Sigmoid colon (tissue), 6 donors: ENCODE measurements at regions not wholly inside any gene's neighbourhood (a gene's known extent, or its start where the extent isn't known, plus 50 kb on each side); places are given as distances from the start of the nearest gene placed in this dataset.
"Not testable (repeated sequence)": the region's sequence is repeated elsewhere in the genome, so short reads cannot be mapped to it uniquely, and the experiment has no call there.

Source experiments
- DNase-seq: peaks from one replicate; pipeline ENCODE4 v3.0.0-alpha.2; 2019
- H3K27ac ChIP-seq, 4 donors: fragments of 200-600 bp; sonication (generic); one replicate each; pipeline ENCODE4 v1.5.1; 2016 to 2019; ENCODE audit warnings: mild to moderate bottlenecking in 1 of 4
- H3K27me3 ChIP-seq, 3 donors: fragments of 200-600 bp; sonication (generic); one replicate each; pipeline ENCODE4 v1.5.1; 2019; ENCODE audit warnings: mild to moderate bottlenecking in 1 of 3
- H3K36me3 ChIP-seq, 4 donors: fragments of 200-600 bp; sonication (generic); one replicate each; pipeline ENCODE4 v1.5.1; 2016 to 2019
- H3K4me1 ChIP-seq, 4 donors: fragments of 200-600 bp; sonication (generic); one replicate each; pipeline ENCODE4 v1.5.1; 2017 to 2019
- H3K4me3 ChIP-seq, 4 donors: fragments of 200-600 bp; sonication (generic); one replicate each; pipeline ENCODE4 v1.5.1; 2017 to 2019; ENCODE audit warnings: mild to moderate bottlenecking in 2 of 4, moderate library complexity in 1 of 4
- H3K9me3 ChIP-seq, 4 donors: fragments of 200-600 bp in 3 of 4; sonication (generic) in 3 of 4; one replicate each; pipeline versions ENCODE4 v1.5.1 to v1.6.1; 2013 to 2019
- CTCF ChIP-seq, 4 experiments: fragments of 450-650 bp in 3 of 4; fragments of 200-600 bp in 1 of 4; IDR thresholded peaks; one replicate each; pipeline ENCODE4 v1.5.1; 2016 to 2019; ENCODE audit warnings: antibody characterized with exemption in 4 of 4, mild to moderate bottlenecking in 3 of 4, moderate library complexity in 2 of 4
- EP300 ChIP-seq, 4 donors: sonication (generic); formaldehyde crosslinking; IDR thresholded peaks; one replicate each; pipeline ENCODE4 v1.6.1; 2017; ENCODE audit warnings: antibody characterized with exemption in 4 of 4
- POLR2A ChIP-seq, 2 donors: fragments of 450-650 bp; IDR thresholded peaks; one replicate each; pipeline ENCODE4 v1.6.1; 2016; ENCODE audit warnings: antibody characterized with exemption in 2 of 2, mild to moderate bottlenecking in 2 of 2, moderate library complexity in 2 of 2
- POLR2AphosphoS5 ChIP-seq, 4 donors: sonication (generic); formaldehyde crosslinking; IDR thresholded peaks; one replicate each; pipeline ENCODE4 v1.6.1; 2017; ENCODE audit warnings: antibody characterized with exemption in 4 of 4
- WGBS, 2 donors: extraction: QIAGEN DNeasy Blood & Tissue Kit; methylation state at CpG; one replicate each; pipeline ENCODE4 v1.1.7; 2013; 5-methylcytosine and 5-hydroxymethylcytosine counted together
- intact Hi-C: fragments of 100-400 bp; cut with DNase I; formaldehyde crosslinking; loops from one replicate; pipeline ENCODE4 v1.15.1; 2023
- donor health status: healthy with polysubstance abuse.
- donor health status: healthy.

- Histone ChIP-seq H3K4me1 (no peaks in the 10 kb centered on the region), H3K27ac (no peak overlapping the region), H3K36me3 (no peaks in the 10 kb centered on the region), H3K4me3 (no peak overlapping the region), H3K27me3 (no peaks in the 10 kb centered on the region), H3K9me3 (peaks cover 3 to 12% (median 4%) of the 10 kb centered on the region in 4 donors)
- no peak for DNase-seq
- intact Hi-C loops: no loop called here
- TF ChIP-seq CTCF (IDR thresholded peaks at IDR 0.05) (no peak), POLR2AphosphoS5 (IDR thresholded peaks at IDR 0.05) (no peak)
- 19 to 21% methylated on average over 1 of the region's 1 CpG for WGBS, 2 donors
Observed at GRCh38 chr7:149707448-149707886, 65.9 kb downstream of the ZNF467 start.

GRCh38 chr7:149706398-149706797, 67.0 kb downstream of the ZNF467 start:
- H3K27ac ChIP-seq: no peak overlapping the region
- TF ChIP-seq EP300 (IDR thresholded peaks at IDR 0.05): no peak
- no peak for TF ChIP-seq POLR2A (IDR thresholded peaks at IDR 0.05)
- TF ChIP-seq CTCF (IDR thresholded peaks at IDR 0.05): no peak
- no peak for TF ChIP-seq POLR2AphosphoS5 (IDR thresholded peaks at IDR 0.05)
- no peak for DNase-seq
- no peaks in the 10 kb centered on the region for H3K27me3 ChIP-seq
- WGBS, 2 donors: 73 to 76% methylated on average over 3 of the region's 3 CpGs
- H3K36me3 ChIP-seq: no peaks in the 10 kb centered on the region
- no peak overlapping the region for H3K4me3 ChIP-seq
- H3K9me3 ChIP-seq: peaks cover 3 to 11% (median 4%) of the 10 kb centered on the region in 4 donors
- H3K4me1 ChIP-seq: no peaks in the 10 kb centered on the region
- intact Hi-C loops: no loop called here

- no peaks in the 10 kb centered on the region for H3K36me3 ChIP-seq
- 84 to 88% methylated on average over 2 of the region's 2 CpGs for WGBS, 2 donors
- H3K9me3 ChIP-seq: no peaks in the 10 kb centered on the region
- no peaks in the 10 kb centered on the region for H3K27me3 ChIP-seq
- H3K4me3 ChIP-seq: no peak overlapping the region
- intact Hi-C loops: no loop called here
- H3K4me1 ChIP-seq: no peaks in the 10 kb centered on the region
- H3K27ac ChIP-seq: no peak overlapping the region
- TF ChIP-seq CTCF (IDR thresholded peaks at IDR 0.05) (no peak), EP300 (IDR thresholded peaks at IDR 0.05) (no peak), POLR2A (IDR thresholded peaks at IDR 0.05) (no peak), POLR2AphosphoS5 (IDR thresholded peaks at IDR 0.05) (no peak)
- DNase-seq: no peak
Observed at GRCh38 chr7:149704507-149704906, 68.9 kb downstream of the ZNF467 start.

GRCh38 chr7:149703044-149703650, 70.2 kb downstream of the ZNF467 start:
- Histone ChIP-seq H3K4me1 (no peaks in the 10 kb centered on the region), H3K4me3 (no peak overlapping the region), H3K9me3 (no peaks in the 10 kb centered on the region), H3K27ac (no peak overlapping the region), H3K36me3 (no peaks in the 10 kb centered on the region), H3K27me3 (no peaks in the 10 kb centered on the region)
- WGBS, 2 donors: 60 to 76% methylated on average over 7 of the region's 7 CpGs
- intact Hi-C loops: no loop called here
- TF ChIP-seq EP300 (IDR thresholded peaks at IDR 0.05): no peak
- DNase-seq: no peak

GRCh38 chr7:149701495-149702240, 71.7 kb downstream of the ZNF467 start:
- no peak overlapping the region for H3K4me3 ChIP-seq
- H3K36me3 ChIP-seq: no peaks in the 10 kb centered on the region
- no peaks in the 10 kb centered on the region for H3K27me3 ChIP-seq
- no peaks in the 10 kb centered on the region for H3K9me3 ChIP-seq
- H3K27ac ChIP-seq: no peak overlapping the region
- intact Hi-C loops: no loop called here
- H3K4me1 ChIP-seq: no peaks in the 10 kb centered on the region
- TF ChIP-seq EP300 (IDR thresholded peaks at IDR 0.05) (no peak), POLR2AphosphoS5 (IDR thresholded peaks at IDR 0.05) (no peak), CTCF (IDR thresholded peaks at IDR 0.05) (no peak), POLR2A (IDR thresholded peaks at IDR 0.05) (no peak)
- 90 to 94% methylated on average over 14 of the region's 14 CpGs for WGBS, 2 donors
- no peak for DNase-seq

GRCh38 chr7:149697767-149698166, 75.6 kb downstream of the ZNF467 start:
- H3K27me3 ChIP-seq, intact Hi-C loops, H3K4me1 ChIP-seq, H3K4me3 ChIP-seq, DNase-seq, H3K36me3 ChIP-seq, H3K9me3 ChIP-seq, H3K27ac ChIP-seq: not testable (repeated sequence)
- WGBS, 2 donors: 60 to 77% methylated on average over 5 of the region's 5 CpGs
